Natural killer cell (primary cell): ENCODE measurements at regions not wholly inside any gene's neighbourhood (a gene's known extent, or its start where the extent isn't known, plus 50 kb on each side); places are given as distances from the start of the nearest gene placed in this dataset.
"Not testable (repeated sequence)": the region's sequence is repeated elsewhere in the genome, so short reads cannot be mapped to it uniquely, and the experiment has no call there.

Source experiments
- ATAC-seq, 3 donors: fragments of 150-1000 bp in 2 of 3; fragments of 200-7000 bp in 1 of 3; cut with Tn5 transposase; 1 replicate in 1 of 3; 2 replicates in 2 of 3; pipeline ENCODE4 v1.10.0; 2021; ENCODE audit warnings: mild to moderate bottlenecking in 2 of 3, moderate library complexity in 2 of 3
- DNase-seq, 2 donors: peaks; one replicate each; pipeline versions ENCODE4 v3.0.0 to v3.0.0-alpha.2; 2013 to 2021; ENCODE audit warnings: mixed read lengths in 1 of 2
- H3K27ac ChIP-seq: one replicate; pipeline ENCODE4 v1.5.1; 2013; ENCODE audit warnings: mild to moderate bottlenecking, low read length
- H3K27me3 ChIP-seq: one replicate; pipeline ENCODE4 v1.6.1; 2013; ENCODE audit warnings: low read length; ENCODE audit not compliant: control insufficient read depth, insufficient read depth
- H3K36me3 ChIP-seq: one replicate; pipeline ENCODE4 v1.6.1; 2013; ENCODE audit warnings: low read length; ENCODE audit not compliant: control insufficient read depth, insufficient read depth
- H3K4me1 ChIP-seq: one replicate; pipeline ENCODE4 v1.6.1; 2013; ENCODE audit warnings: low read length; ENCODE audit not compliant: control insufficient read depth, insufficient read depth
- H3K4me3 ChIP-seq: one replicate; pipeline ENCODE4 v1.5.1; 2013; ENCODE audit warnings: low read length
- H3K9me3 ChIP-seq: one replicate; pipeline ENCODE4 v1.6.1; 2013; ENCODE audit warnings: low read length; ENCODE audit not compliant: control insufficient read depth, insufficient read depth
- H3K27ac Mint-ChIP-seq, 2 donors: one replicate each; pipeline ENCODE4 v1.8.0; 2022; ENCODE audit warnings: mild to moderate bottlenecking in 2 of 2, mixed read lengths in 2 of 2, moderate library complexity in 1 of 2
- H3K27me3 Mint-ChIP-seq, 2 donors: one replicate each; pipeline ENCODE4 v1.8.0; 2022; ENCODE audit warnings: low read depth in 2 of 2, mixed read lengths in 2 of 2
- H3K36me3 Mint-ChIP-seq: one replicate; pipeline ENCODE4 v1.8.0; 2022; ENCODE audit warnings: mixed read lengths
- H3K4me1 Mint-ChIP-seq, 2 donors: one replicate each; pipeline ENCODE4 v1.8.0; 2022; ENCODE audit warnings: mixed read lengths in 2 of 2
- H3K4me3 Mint-ChIP-seq: one replicate; pipeline ENCODE4 v1.8.0; 2022; ENCODE audit warnings: mild to moderate bottlenecking, moderate library complexity, mixed read lengths
- H3K9me3 Mint-ChIP-seq, 2 donors: one replicate each; pipeline ENCODE4 v1.8.0; 2022; ENCODE audit warnings: mixed read lengths in 2 of 2
- CTCF ChIP-seq: fragments of 200-600 bp; IDR thresholded peaks from one replicate; pipeline ENCODE4 v1.8.0; 2022; ENCODE audit warnings: antibody characterized with exemption
- WGBS: methylation state at CpG from one replicate; pipeline ENCODE4 v1.1.7; 2013; ENCODE audit warnings: missing lambda C conversion rate; ENCODE audit not compliant: insufficient coverage; 5-methylcytosine and 5-hydroxymethylcytosine counted together
- intact Hi-C: fragments of 100-400 bp; cut with micrococcal nuclease; formaldehyde crosslinking; loops from one replicate; pipeline ENCODE4 v1.14.2; 2022

- Mint-ChIP-seq H3K9me3 (peaks cover 8 to 9% of the 10 kb centered on the region in 2 donors), H3K27ac (no peak overlapping the region), H3K36me3 (no peaks in the 10 kb centered on the region), H3K4me1 (no peaks in the 10 kb centered on the region), H3K4me3 (no peak overlapping the region), H3K27me3 (no peaks in the 10 kb centered on the region)
- Histone ChIP-seq H3K9me3 (no peaks in the 10 kb centered on the region), H3K4me1 (no peaks in the 10 kb centered on the region), H3K4me3 (no peak overlapping the region), H3K27me3 (no peaks in the 10 kb centered on the region), H3K27ac (no peak overlapping the region), H3K36me3 (no peaks in the 10 kb centered on the region)
- DNase-seq, result no peak
- ATAC-seq, result no peak
- TF ChIP-seq CTCF, result no peak
- intact Hi-C loops, result no loop called here
- 85% methylated on average over 4 of the region's 4 CpGs for WGBS
Observed at GRCh38 chr7:42543953-42544352, 306.9 kb upstream of the GLI3 start.

GRCh38 chr7:42542446-42542845, 305.4 kb upstream of the GLI3 start:
- H3K27ac ChIP-seq, H3K4me1 Mint-ChIP-seq, H3K9me3 ChIP-seq, H3K4me1 ChIP-seq, DNase-seq, H3K27me3 Mint-ChIP-seq, H3K36me3 ChIP-seq, H3K4me3 ChIP-seq, H3K27ac Mint-ChIP-seq, H3K9me3 Mint-ChIP-seq, H3K27me3 ChIP-seq, ATAC-seq, H3K36me3 Mint-ChIP-seq, H3K4me3 Mint-ChIP-seq, intact Hi-C loops: not testable (repeated sequence)
- no CpG with 5 or more reads among the region's 1 CpG for WGBS

GRCh38 chr7:42534441-42534840, 297.4 kb upstream of the GLI3 start:
- DNase-seq, result no peak
- no peaks in the 10 kb centered on the region for H3K36me3 ChIP-seq
- H3K27me3 ChIP-seq, result no peaks in the 10 kb centered on the region
- Mint-ChIP-seq H3K4me1 (no peaks in the 10 kb centered on the region), H3K36me3 (no peaks in the 10 kb centered on the region), H3K4me3 (no peak overlapping the region), H3K9me3 (peaks cover 5 to 18% of the 10 kb centered on the region in 2 donors), H3K27me3 (no peaks in the 10 kb centered on the region), H3K27ac (no peak overlapping the region)
- H3K4me3 ChIP-seq, result no peak overlapping the region
- H3K9me3 ChIP-seq, result no peaks in the 10 kb centered on the region
- TF ChIP-seq CTCF, result no peak
- no peak for ATAC-seq
- no peaks in the 10 kb centered on the region for H3K4me1 ChIP-seq
- H3K27ac ChIP-seq, result no peak overlapping the region
- 90% methylated on average over 1 of the region's 1 CpG for WGBS
- intact Hi-C loops, result no loop called here

- Mint-ChIP-seq H3K9me3 (peaks cover 5 to 11% of the 10 kb centered on the region in 2 donors), H3K36me3 (no peaks in the 10 kb centered on the region), H3K27me3 (no peaks in the 10 kb centered on the region), H3K27ac (no peak overlapping the region), H3K4me1 (no peaks in the 10 kb centered on the region), H3K4me3 (no peak overlapping the region)
- Histone ChIP-seq H3K4me3 (no peak overlapping the region), H3K4me1 (no peaks in the 10 kb centered on the region), H3K27ac (no peak overlapping the region), H3K9me3 (peaks cover 4% of the 10 kb centered on the region), H3K36me3 (no peaks in the 10 kb centered on the region), H3K27me3 (no peaks in the 10 kb centered on the region)
- TF ChIP-seq CTCF, result no peak
- ATAC-seq, result no peak
- no peak for DNase-seq
- WGBS, result 87% methylated on average over 2 of the region's 2 CpGs
- intact Hi-C loops, result no loop called here
Observed at GRCh38 chr7:42527004-42527403, 290.0 kb upstream of the GLI3 start.
